HCT116 (cell line): ENCODE measurements at regions not wholly inside any gene's neighbourhood (a gene's known extent, or its start where the extent isn't known, plus 50 kb on each side); places are given as distances from the start of the nearest gene placed in this dataset.

Experiments used
- CEBPB ChIP-seq: IDR thresholded peaks from 2 replicates; pipeline ENCODE4 v1.6.1; 2012; ENCODE audit warnings: low read depth
- EZH2 ChIP-seq: fragments of 200-600 bp; sonication (generic); IDR thresholded peaks from 2 replicates; pipeline ENCODE4 v1.6.1; 2017; ENCODE audit warnings: antibody characterized with exemption, mixed run types
- POLR2A ChIP-seq: IDR thresholded peaks from 2 replicates; pipeline ENCODE4 v1.7.0; 2011; ENCODE audit warnings: borderline replicate concordance; ENCODE audit not compliant: insufficient read depth, insufficient read length; ENCODE audit errors: extremely low read depth
- RAD21 ChIP-seq: IDR thresholded peaks from 2 replicates; pipeline ENCODE4 v1.6.1; 2012; ENCODE audit warnings: low read depth, mild to moderate bottlenecking
- SIN3A ChIP-seq: IDR thresholded peaks from 2 replicates; pipeline ENCODE4 v1.6.1; 2012; ENCODE audit warnings: low read depth
- YY1 ChIP-seq: IDR thresholded peaks from 2 replicates; pipeline ENCODE4 v1.6.1; 2011; ENCODE audit warnings: low read length, low read depth, moderate library complexity, mild to moderate bottlenecking; ENCODE audit not compliant: insufficient replicate concordance; ENCODE audit errors: extremely low read depth
- TF ChIP-seq, protein P1 (sequence below): IDR thresholded peaks from 2 replicates; pipeline ENCODE4 v1.6.1; 2011; ENCODE audit warnings: mild to moderate bottlenecking, low read length, moderate library complexity; ENCODE audit not compliant: insufficient replicate concordance; ENCODE audit errors: extremely low read depth
- TF ChIP-seq, protein P2 (sequence below), 3 experiments: fragments of 200-600 bp in 1 of 3; sonication (generic) in 1 of 3; IDR thresholded peaks in 2 of 3; conservative IDR thresholded peaks in 1 of 3; 2 replicates each; pipeline ENCODE4 v1.5.1; 2012 to 2017; ENCODE audit warnings: low read depth in 2 of 3, low read length in 2 of 3, antibody characterized with exemption in 1 of 3, borderline replicate concordance in 1 of 3, control low read depth in 1 of 3, mild to moderate bottlenecking in 1 of 3, mixed read lengths in 1 of 3, mixed run types in 1 of 3, moderate library complexity in 1 of 3; ENCODE audit not compliant: insufficient read depth in 1 of 3

DNA sequence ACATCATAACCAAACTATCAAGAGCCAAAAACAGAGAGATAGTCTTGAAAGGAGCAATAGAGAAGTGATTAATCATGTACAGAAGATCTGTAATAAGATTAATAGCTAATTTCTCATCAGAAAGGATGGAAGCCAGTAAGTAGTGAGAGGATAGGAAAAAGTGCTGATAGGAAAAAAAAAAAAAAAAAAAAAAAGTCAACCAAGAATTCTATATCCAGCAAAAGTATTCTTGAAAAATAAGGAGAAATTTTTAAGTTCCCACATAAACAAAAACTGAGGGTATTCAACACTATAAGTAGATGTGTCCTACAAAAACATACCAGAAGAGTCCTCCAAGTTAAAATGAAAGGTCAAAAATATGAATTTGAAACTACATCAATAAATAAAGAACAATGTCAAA lies 218.7 kb upstream of the GPC6 start:
- TF ChIP-seq, protein P1, sequence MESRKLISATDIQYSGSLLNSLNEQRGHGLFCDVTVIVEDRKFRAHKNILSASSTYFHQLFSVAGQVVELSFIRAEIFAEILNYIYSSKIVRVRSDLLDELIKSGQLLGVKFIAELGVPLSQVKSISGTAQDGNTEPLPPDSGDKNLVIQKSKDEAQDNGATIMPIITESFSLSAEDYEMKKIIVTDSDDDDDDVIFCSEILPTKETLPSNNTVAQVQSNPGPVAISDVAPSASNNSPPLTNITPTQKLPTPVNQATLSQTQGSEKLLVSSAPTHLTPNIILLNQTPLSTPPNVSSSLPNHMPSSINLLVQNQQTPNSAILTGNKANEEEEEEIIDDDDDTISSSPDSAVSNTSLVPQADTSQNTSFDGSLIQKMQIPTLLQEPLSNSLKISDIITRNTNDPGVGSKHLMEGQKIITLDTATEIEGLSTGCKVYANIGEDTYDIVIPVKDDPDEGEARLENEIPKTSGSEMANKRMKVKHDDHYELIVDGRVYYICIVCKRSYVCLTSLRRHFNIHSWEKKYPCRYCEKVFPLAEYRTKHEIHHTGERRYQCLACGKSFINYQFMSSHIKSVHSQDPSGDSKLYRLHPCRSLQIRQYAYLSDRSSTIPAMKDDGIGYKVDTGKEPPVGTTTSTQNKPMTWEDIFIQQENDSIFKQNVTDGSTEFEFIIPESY = no peak
- TF ChIP-seq, protein P2, sequence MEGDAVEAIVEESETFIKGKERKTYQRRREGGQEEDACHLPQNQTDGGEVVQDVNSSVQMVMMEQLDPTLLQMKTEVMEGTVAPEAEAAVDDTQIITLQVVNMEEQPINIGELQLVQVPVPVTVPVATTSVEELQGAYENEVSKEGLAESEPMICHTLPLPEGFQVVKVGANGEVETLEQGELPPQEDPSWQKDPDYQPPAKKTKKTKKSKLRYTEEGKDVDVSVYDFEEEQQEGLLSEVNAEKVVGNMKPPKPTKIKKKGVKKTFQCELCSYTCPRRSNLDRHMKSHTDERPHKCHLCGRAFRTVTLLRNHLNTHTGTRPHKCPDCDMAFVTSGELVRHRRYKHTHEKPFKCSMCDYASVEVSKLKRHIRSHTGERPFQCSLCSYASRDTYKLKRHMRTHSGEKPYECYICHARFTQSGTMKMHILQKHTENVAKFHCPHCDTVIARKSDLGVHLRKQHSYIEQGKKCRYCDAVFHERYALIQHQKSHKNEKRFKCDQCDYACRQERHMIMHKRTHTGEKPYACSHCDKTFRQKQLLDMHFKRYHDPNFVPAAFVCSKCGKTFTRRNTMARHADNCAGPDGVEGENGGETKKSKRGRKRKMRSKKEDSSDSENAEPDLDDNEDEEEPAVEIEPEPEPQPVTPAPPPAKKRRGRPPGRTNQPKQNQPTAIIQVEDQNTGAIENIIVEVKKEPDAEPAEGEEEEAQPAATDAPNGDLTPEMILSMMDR (IDR thresholded peaks at IDR 0.05 in 2 of 3, conservative IDR thresholded peaks at IDR 0.05 in 1 of 3; ENCODE audit: borderline replicate concordance in 1 of 3, insufficient read depth in 1 of 3, low read depth in 2 of 3, low read length in 2 of 3) = no peak
- TF ChIP-seq POLR2A = no peak
- TF ChIP-seq EZH2 = no peak
- no peak for TF ChIP-seq CEBPB
- TF ChIP-seq SIN3A = no peak
- no peak for TF ChIP-seq RAD21
- TF ChIP-seq YY1 = no peak
